Kidney epithelial cell (primary cell): ENCODE measurements at regions not wholly inside any gene's neighbourhood (a gene's known extent, or its start where the extent isn't known, plus 50 kb on each side); places are given as distances from the start of the nearest gene placed in this dataset.

Experiments
- DNase-seq: peaks from one replicate; pipeline ENCODE4 v3.0.0-alpha.2; 2010; ENCODE audit warnings: low read depth
- H3K27me3 ChIP-seq: 2 replicates; pipeline ENCODE4 v1.6.0; 2011; ENCODE audit warnings: low read length; ENCODE audit not compliant: control insufficient read depth, insufficient read depth
- H3K36me3 ChIP-seq: 2 replicates; pipeline ENCODE4 v1.5.1; 2011; ENCODE audit warnings: low read length; ENCODE audit not compliant: control insufficient read depth, insufficient read depth
- H3K4me3 ChIP-seq: 2 replicates; pipeline ENCODE4 v1.5.1; 2011; ENCODE audit warnings: low read depth, mild to moderate bottlenecking, control low read depth, low read length
- TF ChIP-seq, protein P1 (sequence below): IDR thresholded peaks from 2 replicates; pipeline ENCODE4 v1.5.1; 2011; ENCODE audit warnings: mild to moderate bottlenecking, moderate library complexity, low read length, control low read depth, inconsistent platforms; ENCODE audit not compliant: insufficient read depth, poor library complexity, severe bottlenecking

GRCh38 chr9:119094086-119094485, 275.1 kb downstream of the BRINP1 start:
- H3K36me3 ChIP-seq = no peaks in the 10 kb centered on the region
- TF ChIP-seq, protein P1, sequence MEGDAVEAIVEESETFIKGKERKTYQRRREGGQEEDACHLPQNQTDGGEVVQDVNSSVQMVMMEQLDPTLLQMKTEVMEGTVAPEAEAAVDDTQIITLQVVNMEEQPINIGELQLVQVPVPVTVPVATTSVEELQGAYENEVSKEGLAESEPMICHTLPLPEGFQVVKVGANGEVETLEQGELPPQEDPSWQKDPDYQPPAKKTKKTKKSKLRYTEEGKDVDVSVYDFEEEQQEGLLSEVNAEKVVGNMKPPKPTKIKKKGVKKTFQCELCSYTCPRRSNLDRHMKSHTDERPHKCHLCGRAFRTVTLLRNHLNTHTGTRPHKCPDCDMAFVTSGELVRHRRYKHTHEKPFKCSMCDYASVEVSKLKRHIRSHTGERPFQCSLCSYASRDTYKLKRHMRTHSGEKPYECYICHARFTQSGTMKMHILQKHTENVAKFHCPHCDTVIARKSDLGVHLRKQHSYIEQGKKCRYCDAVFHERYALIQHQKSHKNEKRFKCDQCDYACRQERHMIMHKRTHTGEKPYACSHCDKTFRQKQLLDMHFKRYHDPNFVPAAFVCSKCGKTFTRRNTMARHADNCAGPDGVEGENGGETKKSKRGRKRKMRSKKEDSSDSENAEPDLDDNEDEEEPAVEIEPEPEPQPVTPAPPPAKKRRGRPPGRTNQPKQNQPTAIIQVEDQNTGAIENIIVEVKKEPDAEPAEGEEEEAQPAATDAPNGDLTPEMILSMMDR = no peak
- H3K4me3 ChIP-seq = no peak overlapping the region
- no peaks in the 10 kb centered on the region for H3K27me3 ChIP-seq
- DNase-seq = no peak

GRCh38 chr9:119095072-119095471, 274.2 kb downstream of the BRINP1 start:
- Histone ChIP-seq H3K36me3 (no peaks in the 10 kb centered on the region), H3K27me3 (no peaks in the 10 kb centered on the region), H3K4me3 (no peak overlapping the region)
- DNase-seq = no peak
- TF ChIP-seq, protein P1 = no peak

DNA sequence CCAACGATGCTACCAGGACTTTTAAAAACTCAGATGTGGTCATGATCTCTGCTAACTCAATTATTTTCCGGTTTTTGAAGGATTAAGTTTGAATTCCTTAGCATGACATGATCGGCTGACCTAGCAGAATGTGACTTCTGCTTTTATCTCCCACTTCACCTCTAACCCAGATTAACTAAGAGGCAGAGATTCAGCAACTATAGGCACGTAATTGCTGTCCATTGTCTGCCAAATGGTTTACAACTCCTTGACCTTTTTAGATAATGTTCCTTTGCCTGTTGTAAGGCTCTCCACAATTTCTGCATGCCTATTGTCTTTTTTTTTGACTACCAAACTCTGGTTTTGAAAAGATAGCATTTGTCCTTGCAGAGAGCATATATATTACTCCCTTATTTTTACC, 268.2 kb downstream of the BRINP1 start:
- no peaks in the 10 kb centered on the region for H3K36me3 ChIP-seq
- TF ChIP-seq, protein P1 = no peak
- no peak for DNase-seq
- no peaks in the 10 kb centered on the region for H3K27me3 ChIP-seq
- no peak overlapping the region for H3K4me3 ChIP-seq

DNA sequence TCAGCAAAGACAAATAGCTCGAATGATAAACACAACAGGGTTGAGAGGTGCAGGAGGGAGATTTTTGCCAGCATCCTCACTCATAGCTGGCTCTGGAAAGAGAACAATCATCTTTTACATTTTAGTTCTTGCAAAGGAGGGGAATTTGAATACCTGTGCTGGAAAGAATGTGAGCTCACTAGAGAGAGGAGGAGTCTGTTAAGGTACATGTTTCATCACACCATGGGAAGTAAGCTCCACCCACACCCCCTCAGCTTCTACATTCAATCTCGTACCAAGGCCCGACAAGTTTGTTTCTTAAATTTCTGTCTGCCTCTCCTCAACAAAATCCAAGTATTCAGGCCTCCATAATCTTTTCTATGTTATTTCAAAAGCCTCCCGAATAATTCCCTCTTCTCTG, 254.6 kb downstream of the BRINP1 start:
- Histone ChIP-seq H3K36me3 (no peaks in the 10 kb centered on the region), H3K27me3 (no peaks in the 10 kb centered on the region), H3K4me3 (no peak overlapping the region)
- TF ChIP-seq, protein P1 = no peak
- no peak for DNase-seq
